Panc1 (cell line): ENCODE measurements at regions not wholly inside any gene's neighbourhood (a gene's known extent, or its start where the extent isn't known, plus 50 kb on each side); places are given as distances from the start of the nearest gene placed in this dataset.

Source experiments
- ATAC-seq: fragments of 200-7000 bp; cut with Tn5 transposase; 2 replicates; pipeline ENCODE4 v1.9.1; 2020; ENCODE audit warnings: mild to moderate bottlenecking, moderate library complexity
- BruUV-seq: library from RNA; stranded (reverse); fragments of 400-500 nt; replicated peaks from 2 replicates; lab custom pipeline; 2021; lab: Mats Ljungman, UMichigan
- CTCF ChIA-PET: fragments of 300-600 bp; sonication (Branson Sonifier 250); formaldehyde crosslinking; loops from one replicate; lab custom pipeline; 2022; ENCODE audit warnings: antibody characterized with exemption; lab: Charles Lee
- POLR2A ChIA-PET: fragments of 300-600 bp; sonication (Branson Sonifier 250); formaldehyde crosslinking; loops from one replicate; lab custom pipeline; 2022; ENCODE audit warnings: antibody characterized with exemption; lab: Charles Lee
- DNase-seq: peaks from one replicate; pipeline ENCODE4 v3.0.0-alpha.2; 2010; ENCODE audit warnings: low read depth, low spot score
- H3K27ac ChIP-seq: 2 replicates; pipeline ENCODE4 v1.5.1; 2011; ENCODE audit warnings: mild to moderate bottlenecking, low read length, inconsistent platforms
- H3K27me3 ChIP-seq: fragments of 200-500 bp; sonication (Bioruptor generic); 2 replicates; pipeline ENCODE4 v1.6.0; 2014; ENCODE audit warnings: low read length, inconsistent platforms; ENCODE audit not compliant: control insufficient read depth, insufficient read depth
- H3K36me3 ChIP-seq: fragments of 200-500 bp; sonication (Bioruptor generic); 2 replicates; pipeline ENCODE4 v1.5.1; 2014; ENCODE audit warnings: inconsistent platforms, mild to moderate bottlenecking, low read length, moderate library complexity; ENCODE audit not compliant: control insufficient read depth, insufficient read depth
- H3K4me1 ChIP-seq: 2 replicates; pipeline ENCODE4 v1.5.1; 2011; ENCODE audit warnings: inconsistent platforms, mild to moderate bottlenecking, low read length, moderate library complexity; ENCODE audit not compliant: control insufficient read depth, insufficient read depth
- H3K4me3 ChIP-seq, 2 experiments: 2 replicates each; pipeline ENCODE4 v1.5.1; 2011 to 2012; ENCODE audit warnings: low read depth in 2 of 2, low read length in 2 of 2, mild to moderate bottlenecking in 2 of 2, inconsistent platforms in 1 of 2, moderate library complexity in 1 of 2
- H3K9me3 ChIP-seq: fragments of 200-500 bp; sonication (Bioruptor generic); 2 replicates; pipeline ENCODE4 v1.5.1; 2014; ENCODE audit warnings: low read depth, mild to moderate bottlenecking, inconsistent platforms, low read length, moderate library complexity; ENCODE audit not compliant: control insufficient read depth, insufficient read depth
- CTCF ChIP-seq: fragments of 450-650 bp; IDR thresholded peaks from 2 replicates; pipeline ENCODE4 v1.5.1; 2017; ENCODE audit warnings: mild to moderate bottlenecking
- POLR2AphosphoS5 ChIP-seq: IDR thresholded peaks from 2 replicates; pipeline ENCODE4 v1.6.1; 2012; ENCODE audit warnings: mild to moderate bottlenecking, low read depth, low read length, moderate library complexity
- REST ChIP-seq, 2 experiments: IDR thresholded peaks; 2 replicates each; pipeline ENCODE4 v1.6.1; 2011 to 2012; ENCODE audit warnings: low read depth in 2 of 2, control low read depth in 1 of 2, low read length in 1 of 2, mild to moderate bottlenecking in 1 of 2, moderate library complexity in 1 of 2; ENCODE audit not compliant: insufficient read depth in 1 of 2
- SIN3A ChIP-seq: IDR thresholded peaks from 2 replicates; pipeline ENCODE4 v1.6.1; 2012; ENCODE audit warnings: low read depth, mild to moderate bottlenecking, low read length, moderate library complexity, borderline replicate concordance; ENCODE audit not compliant: insufficient read depth
- TCF7L2 ChIP-seq: IDR thresholded peaks from 2 replicates; pipeline ENCODE4 v1.6.1; 2011; ENCODE audit warnings: mild to moderate bottlenecking, low read depth, low read length, inconsistent platforms
- in situ Hi-C: cut with HindIII; loops from 2 replicates; pipeline ENCODE4 v1.10.0; 2016; ENCODE audit warnings: low sequenced_read_pairs, low pct_unique_long_range_greater_than_20kb
- intact Hi-C: fragments of 100-400 bp; cut with micrococcal nuclease; formaldehyde crosslinking; loops from one replicate; pipeline ENCODE4 v1.10.0; 2022; ENCODE audit not compliant: unreplicated experiment

GRCh38 chr9:89845321-89845720 lies 240.5 kb downstream of the GADD45G start:
- intact Hi-C loops = no loop called here
- no peaks in the 10 kb centered on the region for H3K27me3 ChIP-seq
- BruUV-seq = no TSS peak
- DNase-seq = no peak
- no peak for ATAC-seq
- H3K4me3 ChIP-seq = no peak overlapping the region
- ChIA-PET CTCF (no interaction called here), POLR2A (no interaction called here)
- H3K9me3 ChIP-seq = no peaks in the 10 kb centered on the region
- TF ChIP-seq REST (IDR thresholded peaks at IDR 0.05; ENCODE audit: insufficient read depth in 1 of 2, low read depth in 2 of 2, low read length in 1 of 2) = no peak
- TF ChIP-seq SIN3A = no peak
- no peak for TF ChIP-seq TCF7L2
- TF ChIP-seq CTCF = no peak
- TF ChIP-seq POLR2AphosphoS5 = no peak
- no peaks in the 10 kb centered on the region for H3K4me1 ChIP-seq
- in situ Hi-C loops = no loop called here
- H3K27ac ChIP-seq = no peak overlapping the region
- no peaks in the 10 kb centered on the region for H3K36me3 ChIP-seq

GRCh38 chr9:89845862-89846261 lies 241.1 kb downstream of the GADD45G start:
- BruUV-seq = no TSS peak
- ATAC-seq (no peak), DNase-seq (no peak)
- H3K36me3 ChIP-seq = no peaks in the 10 kb centered on the region
- ChIA-PET CTCF (no interaction called here), POLR2A (no interaction called here)
- intact Hi-C loops = no loop called here
- H3K27me3 ChIP-seq = no peaks in the 10 kb centered on the region
- in situ Hi-C loops = no loop called here
- H3K27ac ChIP-seq = no peak overlapping the region
- TF ChIP-seq SIN3A (no peak), REST (IDR thresholded peaks at IDR 0.05; ENCODE audit: insufficient read depth in 1 of 2, low read depth in 2 of 2, low read length in 1 of 2) (no peak), POLR2AphosphoS5 (no peak), TCF7L2 (no peak), CTCF (no peak)
- H3K4me3 ChIP-seq = no peak overlapping the region
- no peaks in the 10 kb centered on the region for H3K4me1 ChIP-seq
- H3K9me3 ChIP-seq = no peaks in the 10 kb centered on the region
